SU-DHL-6 (cell line): ENCODE measurements at regions not wholly inside any gene's neighbourhood (a gene's known extent, or its start where the extent isn't known, plus 50 kb on each side); places are given as distances from the start of the nearest gene placed in this dataset.

Source experiments
- H2AFZ ChIP-seq: fragments of 200-600 bp; sonication (generic); 2 replicates; pipeline ENCODE4 v1.6.1; 2014; ENCODE audit warnings: low read depth, mild to moderate bottlenecking, moderate library complexity, mixed read lengths, antibody characterized with exemption, low read length; ENCODE audit not compliant: severe bottlenecking
- H3F3A ChIP-seq: fragments of 200-600 bp; shearing (Covaris generic); 2 replicates; pipeline ENCODE4 v1.6.0; 2016; ENCODE audit warnings: antibody characterized with exemption, mild to moderate bottlenecking; ENCODE audit not compliant: insufficient read depth
- H3K27ac ChIP-seq: fragments of 200-600 bp; sonication (generic); 2 replicates; pipeline ENCODE4 v1.5.1; 2016; ENCODE audit warnings: low read depth, mild to moderate bottlenecking, low read length, moderate library complexity, mixed read lengths
- H3K27me3 ChIP-seq: fragments of 200-600 bp; sonication (generic), shearing (Covaris generic); 2 replicates; pipeline ENCODE4 v1.6.0; 2014; ENCODE audit warnings: mild to moderate bottlenecking, low read length
- H3K36me3 ChIP-seq: fragments of 200-600 bp; sonication (generic); 2 replicates; pipeline ENCODE4 v1.6.1; 2014; ENCODE audit warnings: mild to moderate bottlenecking, low read length, mixed read lengths
- H3K4me2 ChIP-seq: fragments of 300-600, 200-600 bp; shearing (Covaris generic), sonication (generic); 2 replicates; pipeline ENCODE4 v1.6.0; 2014; ENCODE audit warnings: low read length, low read depth, mild to moderate bottlenecking; ENCODE audit not compliant: poor library complexity, severe bottlenecking
- H3K4me3 ChIP-seq: fragments of 200-600 bp; sonication (generic); 2 replicates; pipeline ENCODE4 v1.5.1; 2014; ENCODE audit warnings: antibody characterized with exemption, low read length, mild to moderate bottlenecking, mixed read lengths; ENCODE audit not compliant: insufficient read depth, poor library complexity, severe bottlenecking
- H3K79me2 ChIP-seq: fragments of 200-600 bp; sonication (generic); 2 replicates; pipeline ENCODE4 v1.6.1; 2014; ENCODE audit warnings: mild to moderate bottlenecking, low read length, moderate library complexity; ENCODE audit not compliant: insufficient read depth
- H3K9ac ChIP-seq: fragments of 200-600 bp; sonication (generic); 2 replicates; pipeline ENCODE4 v1.7.0; 2014; ENCODE audit warnings: mild to moderate bottlenecking, low read length
- H3K9me2 ChIP-seq: fragments of 200-600 bp; sonication (generic); replicated peaks from 2 replicates; pipeline ENCODE4 v1.6.1; 2014; ENCODE audit warnings: low read length; ENCODE audit not compliant: insufficient read depth
- H3K9me3 ChIP-seq: fragments of 200-600 bp; sonication (generic); 2 replicates; pipeline ENCODE4 v1.6.1; 2014; ENCODE audit warnings: low read length, mixed read lengths; ENCODE audit not compliant: insufficient read depth
- H4K20me1 ChIP-seq: fragments of 200-600 bp; sonication (generic); 2 replicates; pipeline ENCODE4 v1.6.1; 2014; ENCODE audit warnings: low read depth, mild to moderate bottlenecking, antibody characterized with exemption, low read length, moderate library complexity, mixed read lengths
- CTCF ChIP-seq: fragments of 200-600 bp; sonication (generic); IDR thresholded peaks from one replicate; pipeline ENCODE4 v1.5.1; 2017; ENCODE audit warnings: antibody characterized with exemption, mild to moderate bottlenecking, low read length, moderate library complexity; ENCODE audit not compliant: insufficient read depth, poor library complexity, severe bottlenecking
- EZH2phosphoT487 ChIP-seq: fragments of 200-600 bp; sonication (generic), shearing (Covaris generic); conservative IDR thresholded peaks from 2 replicates; pipeline ENCODE4 v1.6.1; 2018; ENCODE audit warnings: mild to moderate bottlenecking, antibody characterized with exemption, low read length, moderate library complexity, mixed read lengths

GRCh38 chr6:113625850-113626249 lies 231.3 kb upstream of the MARCKS start:
- H3K9me2 ChIP-seq: no peaks in the 10 kb centered on the region
- H3K9me3 ChIP-seq: no peaks in the 10 kb centered on the region
- H3K27ac ChIP-seq: no peak overlapping the region
- H3K4me3 ChIP-seq: no peak overlapping the region
- H2AFZ ChIP-seq: no peak overlapping the region
- H3K9ac ChIP-seq: no peak overlapping the region
- no peaks in the 10 kb centered on the region for H3K79me2 ChIP-seq
- H3F3A ChIP-seq: peaks cover 8% of the 10 kb centered on the region
- no peaks in the 10 kb centered on the region for H3K27me3 ChIP-seq
- H4K20me1 ChIP-seq: no peaks in the 10 kb centered on the region
- no peak overlapping the region for H3K4me2 ChIP-seq
- no peak for TF ChIP-seq CTCF
- no peak for TF ChIP-seq EZH2phosphoT487
- H3K36me3 ChIP-seq: no peaks in the 10 kb centered on the region

DNA sequence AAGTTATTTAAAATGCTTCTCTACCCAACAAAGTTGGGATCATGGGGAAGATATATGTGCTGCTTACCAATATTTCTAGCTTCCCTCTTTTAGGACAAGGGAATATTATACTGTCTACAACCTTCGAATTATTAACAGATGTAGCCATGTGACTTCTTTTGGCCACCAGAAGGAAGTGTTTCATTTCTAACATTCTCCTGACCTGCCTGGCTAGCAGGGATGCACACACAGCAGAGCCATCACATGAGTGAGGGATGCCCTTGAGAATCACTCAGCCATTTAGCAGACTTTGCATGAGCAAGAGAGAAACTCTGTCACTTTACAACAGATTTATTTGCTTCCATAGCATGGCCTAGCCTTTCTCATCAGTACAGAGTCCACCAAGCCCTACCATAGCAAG lies 230.7 kb upstream of the MARCKS start:
- Histone ChIP-seq H3K9ac (no peak overlapping the region), H3F3A (peaks cover 14% of the 10 kb centered on the region), H3K9me3 (no peaks in the 10 kb centered on the region), H3K27ac (no peak overlapping the region), H3K4me3 (no peak overlapping the region), H3K9me2 (no peaks in the 10 kb centered on the region), H2AFZ (no peak overlapping the region), H4K20me1 (no peaks in the 10 kb centered on the region), H3K79me2 (no peaks in the 10 kb centered on the region), H3K36me3 (no peaks in the 10 kb centered on the region), H3K4me2 (no peak overlapping the region), H3K27me3 (no peaks in the 10 kb centered on the region)
- no peak for TF ChIP-seq CTCF
- TF ChIP-seq EZH2phosphoT487: no peak

GRCh38 chr6:113627480-113627879 lies 229.7 kb upstream of the MARCKS start:
- H3K9ac ChIP-seq: no peak overlapping the region
- no peaks in the 10 kb centered on the region for H4K20me1 ChIP-seq
- no peak overlapping the region for H3K4me2 ChIP-seq
- peaks cover 18% of the 10 kb centered on the region for H3F3A ChIP-seq
- no peaks in the 10 kb centered on the region for H3K36me3 ChIP-seq
- no peak overlapping the region for H2AFZ ChIP-seq
- H3K4me3 ChIP-seq: no peak overlapping the region
- TF ChIP-seq CTCF (no peak), EZH2phosphoT487 (no peak)
- H3K9me3 ChIP-seq: no peaks in the 10 kb centered on the region
- H3K9me2 ChIP-seq: no peaks in the 10 kb centered on the region
- H3K79me2 ChIP-seq: no peaks in the 10 kb centered on the region
- H3K27ac ChIP-seq: no peak overlapping the region
- no peaks in the 10 kb centered on the region for H3K27me3 ChIP-seq
